GM12864 (cell line): ENCODE measurements at regions not wholly inside any gene's neighbourhood (a gene's known extent, or its start where the extent isn't known, plus 50 kb on each side); places are given as distances from the start of the nearest gene placed in this dataset.

Experiments
- DNase-seq: peaks from one replicate; pipeline ENCODE4 v3.0.0-alpha.2; 2011; ENCODE audit warnings: low read depth
- H3K4me3 ChIP-seq: 2 replicates; pipeline ENCODE4 v1.5.1; 2011; ENCODE audit warnings: mild to moderate bottlenecking, low read depth, low read length, control low read depth
- TF ChIP-seq, protein P1 (sequence below): IDR thresholded peaks from 2 replicates; pipeline ENCODE4 v1.5.1; 2011; ENCODE audit warnings: low read depth, mild to moderate bottlenecking, moderate library complexity, low read length, control low read depth, inconsistent platforms; ENCODE audit errors: missing control alignments

DNA sequence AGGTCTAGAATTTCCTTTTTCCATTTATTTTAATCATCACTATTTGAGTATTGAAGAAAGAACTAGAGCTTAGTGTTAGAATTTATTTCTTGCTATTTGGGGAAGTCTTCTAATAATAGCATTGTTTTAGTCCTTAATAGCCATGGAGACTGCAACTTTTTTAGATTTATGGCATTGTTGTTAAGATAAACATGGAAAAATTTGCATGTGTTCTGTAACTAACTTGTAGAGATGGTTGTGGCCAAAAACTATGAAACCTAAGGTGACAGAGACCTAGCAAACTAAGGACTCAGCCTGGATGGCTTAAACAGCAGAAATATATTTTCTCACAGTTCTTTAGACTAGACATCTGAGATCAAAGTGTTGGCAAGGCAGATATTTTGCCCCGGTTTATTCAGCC is 246.4 kb downstream of the SPRY2 start:
- H3K4me3 ChIP-seq: no peak overlapping the region
- DNase-seq: no peak
- TF ChIP-seq, protein P1, sequence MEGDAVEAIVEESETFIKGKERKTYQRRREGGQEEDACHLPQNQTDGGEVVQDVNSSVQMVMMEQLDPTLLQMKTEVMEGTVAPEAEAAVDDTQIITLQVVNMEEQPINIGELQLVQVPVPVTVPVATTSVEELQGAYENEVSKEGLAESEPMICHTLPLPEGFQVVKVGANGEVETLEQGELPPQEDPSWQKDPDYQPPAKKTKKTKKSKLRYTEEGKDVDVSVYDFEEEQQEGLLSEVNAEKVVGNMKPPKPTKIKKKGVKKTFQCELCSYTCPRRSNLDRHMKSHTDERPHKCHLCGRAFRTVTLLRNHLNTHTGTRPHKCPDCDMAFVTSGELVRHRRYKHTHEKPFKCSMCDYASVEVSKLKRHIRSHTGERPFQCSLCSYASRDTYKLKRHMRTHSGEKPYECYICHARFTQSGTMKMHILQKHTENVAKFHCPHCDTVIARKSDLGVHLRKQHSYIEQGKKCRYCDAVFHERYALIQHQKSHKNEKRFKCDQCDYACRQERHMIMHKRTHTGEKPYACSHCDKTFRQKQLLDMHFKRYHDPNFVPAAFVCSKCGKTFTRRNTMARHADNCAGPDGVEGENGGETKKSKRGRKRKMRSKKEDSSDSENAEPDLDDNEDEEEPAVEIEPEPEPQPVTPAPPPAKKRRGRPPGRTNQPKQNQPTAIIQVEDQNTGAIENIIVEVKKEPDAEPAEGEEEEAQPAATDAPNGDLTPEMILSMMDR: no peak

DNA sequence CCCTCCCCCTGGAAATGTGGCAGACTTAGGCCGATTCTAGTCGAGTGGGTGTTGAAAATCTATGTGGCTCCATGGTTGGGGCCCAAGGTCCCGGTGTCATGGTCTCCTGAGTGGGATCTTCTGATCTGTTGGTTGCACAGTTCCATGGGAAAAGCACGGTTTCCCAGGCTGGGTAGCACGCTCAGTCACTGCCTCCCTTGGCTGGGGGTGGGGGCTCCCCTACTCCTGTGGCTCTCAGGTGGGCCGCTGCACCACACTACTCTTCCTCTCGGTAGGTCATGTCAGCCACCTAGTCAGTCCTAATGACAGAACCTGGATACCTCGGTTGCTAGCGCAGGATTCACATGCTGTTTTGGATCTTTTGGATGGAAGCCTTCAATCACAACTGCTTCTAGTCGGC is 247.0 kb downstream of the SPRY2 start:
- no peak overlapping the region for H3K4me3 ChIP-seq
- TF ChIP-seq, protein P1: no peak
- DNase-seq: no peak

DNA sequence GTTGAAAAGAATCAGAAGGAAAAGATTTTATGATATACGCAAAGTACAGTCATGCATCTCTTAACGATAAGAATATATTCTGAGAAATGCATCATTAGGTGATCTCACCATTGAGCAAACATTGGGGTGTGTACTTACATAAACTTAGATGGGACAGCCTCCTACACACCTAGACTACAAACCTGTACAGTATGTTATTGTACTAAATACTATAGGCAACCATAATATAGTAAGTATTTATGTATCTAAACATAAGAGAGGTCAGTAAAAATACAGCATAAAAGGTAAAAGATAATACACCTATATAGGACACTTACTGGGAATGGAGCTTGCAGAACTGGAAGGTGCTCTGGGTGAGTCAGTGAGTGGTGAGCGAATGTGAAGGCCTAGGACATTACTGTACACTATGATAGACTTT is 254.6 kb downstream of the SPRY2 start:
- no peak overlapping the region for H3K4me3 ChIP-seq
- TF ChIP-seq, protein P1: no peak
- no peak for DNase-seq

DNA sequence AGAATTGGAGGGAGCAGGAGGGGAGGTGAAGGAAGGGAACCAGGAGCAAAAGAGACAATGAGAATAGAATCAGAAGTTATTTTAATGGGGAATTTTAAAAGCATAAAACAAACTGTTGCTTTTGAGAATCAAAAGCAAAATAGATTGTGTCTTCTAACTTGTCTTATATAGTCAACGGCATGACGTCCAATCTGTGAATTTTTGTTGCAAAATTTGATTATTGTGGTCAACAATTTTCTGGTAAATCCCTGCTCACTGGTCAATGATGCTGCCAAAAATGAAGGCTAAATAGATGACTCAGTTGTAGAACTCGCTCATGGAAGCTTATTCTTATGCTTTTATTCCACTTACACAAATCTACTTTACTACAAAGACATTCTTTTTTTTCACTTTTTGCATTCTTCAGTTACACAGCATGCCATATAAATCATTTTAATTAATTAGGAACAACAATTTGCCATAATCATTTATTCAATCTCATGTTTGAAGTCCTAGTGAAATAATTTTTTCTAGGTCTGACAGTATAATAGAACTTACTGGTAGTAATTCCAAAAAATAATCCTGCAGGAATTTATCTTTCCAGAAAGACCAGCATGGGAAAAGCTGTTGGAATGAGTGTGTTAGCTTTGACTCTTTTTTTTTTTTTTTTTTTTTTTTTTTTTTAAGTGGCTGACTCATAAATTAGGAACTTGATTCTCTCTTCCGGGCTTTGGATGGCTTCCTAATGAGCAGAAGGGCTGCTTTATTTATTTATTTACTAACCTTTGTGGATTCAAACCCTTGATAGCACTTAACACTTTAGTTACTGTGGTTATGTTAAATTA is 256.9 kb downstream of the SPRY2 start:
- DNase-seq: no peak
- TF ChIP-seq, protein P1: no peak
- no peak overlapping the region for H3K4me3 ChIP-seq

DNA sequence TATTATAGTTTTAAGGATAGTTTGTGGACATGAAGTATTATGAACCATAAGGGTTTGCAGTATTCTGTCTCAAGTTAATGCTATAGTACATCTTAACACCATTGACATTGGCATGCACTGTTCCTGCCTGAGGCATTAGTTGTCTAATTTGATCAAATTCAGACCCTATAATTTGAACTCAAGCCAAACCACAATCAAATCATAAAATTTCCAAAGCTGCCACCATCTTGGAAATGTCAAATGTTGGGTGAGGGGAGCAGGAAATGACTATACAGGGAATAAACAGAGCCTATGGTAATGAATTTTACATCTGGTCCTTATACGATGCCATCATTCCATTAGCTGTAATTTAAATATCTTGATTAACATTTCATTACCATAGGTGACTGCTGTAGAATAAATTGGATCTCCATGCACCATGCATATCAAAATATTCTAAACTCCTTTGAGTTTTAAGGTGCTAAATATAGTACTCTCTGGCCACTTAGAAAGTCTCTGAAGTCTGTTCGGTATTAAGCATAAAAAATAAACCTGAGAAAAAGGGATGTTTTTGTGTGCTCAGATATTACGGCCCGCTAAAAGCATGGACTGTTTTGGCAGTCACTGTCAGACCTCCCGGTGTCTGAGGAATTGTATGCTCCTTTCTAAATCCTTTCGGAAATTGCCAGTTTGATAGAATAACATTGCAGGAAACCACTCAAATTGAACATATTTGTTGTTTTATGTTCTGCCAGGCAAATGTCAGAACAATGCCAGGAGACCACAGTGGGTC is 257.7 kb downstream of the SPRY2 start:
- no peak overlapping the region for H3K4me3 ChIP-seq
- TF ChIP-seq, protein P1: no peak
- no peak for DNase-seq

DNA sequence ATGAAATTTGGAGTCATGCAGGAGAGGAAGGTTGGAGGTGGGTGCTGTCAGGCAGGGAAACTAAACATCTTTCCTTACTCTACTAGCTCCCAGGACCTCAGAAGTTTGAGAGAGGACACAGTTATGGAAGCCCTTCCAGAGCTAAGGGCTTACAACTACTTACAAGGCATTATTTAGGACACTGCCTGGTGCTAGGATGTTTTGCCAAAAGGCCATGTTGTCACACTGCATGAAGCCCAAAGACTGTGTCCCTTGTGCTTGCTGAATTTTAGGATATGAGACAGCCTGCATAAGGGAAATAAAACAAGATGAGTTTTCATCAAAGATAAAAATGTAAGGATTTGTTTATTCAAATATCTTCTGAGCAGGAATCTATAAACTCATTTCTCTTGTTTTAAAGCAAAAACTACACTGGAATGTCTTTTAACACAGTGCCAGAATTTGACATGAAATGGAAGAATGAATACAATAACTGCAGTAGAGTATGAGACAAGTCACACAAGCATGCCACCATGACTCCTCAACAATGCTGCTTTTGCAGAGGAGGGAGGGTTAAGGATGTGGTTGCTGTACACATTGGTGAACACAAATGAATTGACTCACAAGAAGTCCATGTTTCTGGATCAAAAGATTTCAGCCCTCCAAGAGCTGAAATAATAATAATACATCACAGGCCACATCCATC is 258.4 kb downstream of the SPRY2 start:
- TF ChIP-seq, protein P1: no peak
- no peak for DNase-seq
- H3K4me3 ChIP-seq: no peak overlapping the region
